T1000 (cell line): ENCODE measurements at regions not wholly inside any gene's neighbourhood (a gene's known extent, or its start where the extent isn't known, plus 50 kb on each side); places are given as distances from the start of the nearest gene placed in this dataset.
"Not testable (repeated sequence)": the region's sequence is repeated elsewhere in the genome, so short reads cannot be mapped to it uniquely, and the experiment has no call there.

Experiments used
- DNase-seq: peaks from one replicate; lab custom pipeline; 2025; ENCODE audit warnings: mixed read lengths; lab: John Stamatoyannopoulos, UW

GRCh38 chr7:69516238-69516820, 81.9 kb upstream of the AUTS2 start:
- no peak for DNase-seq

DNA sequence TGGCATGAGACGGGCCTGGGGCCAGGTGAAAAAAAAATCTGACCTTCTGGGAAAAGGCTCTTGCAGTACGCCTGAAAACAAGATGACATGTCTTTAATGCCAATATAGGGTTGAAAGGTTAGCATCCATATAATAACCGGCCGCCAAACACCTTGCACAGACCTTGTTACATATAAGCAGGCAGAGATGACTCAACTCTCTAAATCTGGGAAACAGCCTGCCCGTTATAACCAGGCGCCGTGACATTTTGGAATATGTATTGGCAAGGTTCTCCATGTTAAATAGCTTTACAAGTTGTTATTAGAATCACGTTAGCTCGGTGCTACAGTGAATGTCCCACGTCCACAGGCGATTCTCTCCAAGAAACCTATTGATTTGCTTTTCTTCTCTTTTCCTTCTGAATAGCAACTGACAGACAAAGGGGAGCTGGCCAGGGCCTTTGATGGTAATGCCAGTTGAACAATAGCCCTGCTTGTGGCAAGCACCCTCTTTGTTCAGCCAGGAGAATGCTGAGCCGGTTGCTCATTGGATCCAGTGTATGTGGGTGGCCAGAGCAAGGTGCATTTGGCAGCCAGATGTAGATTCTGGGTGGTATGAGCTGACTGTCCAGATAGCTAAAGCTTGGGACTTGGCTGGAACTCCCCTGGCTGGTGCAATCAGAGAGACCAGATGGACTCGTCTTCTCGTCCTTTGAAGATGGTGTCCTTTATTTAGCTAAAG, 80.1 kb upstream of the AUTS2 start:
- DNase-seq = no peak

DNA sequence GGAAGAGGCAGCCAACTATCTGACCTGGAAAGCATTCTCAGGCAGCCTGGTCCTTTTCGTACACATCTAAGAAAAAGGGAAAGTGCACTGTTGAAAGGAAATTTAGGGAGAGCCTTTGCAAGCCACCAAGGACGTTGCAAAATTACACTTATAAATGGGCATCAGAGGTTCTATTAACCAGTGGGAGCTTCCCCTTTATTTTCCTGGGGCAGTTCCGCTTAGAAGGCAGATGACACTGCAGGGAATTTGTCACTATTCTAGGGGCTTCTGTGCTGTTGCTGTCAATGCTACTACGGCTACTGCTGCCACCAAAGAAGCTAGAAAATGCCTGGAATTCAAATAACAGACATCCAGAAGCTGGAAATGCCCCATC, 79.6 kb upstream of the AUTS2 start:
- DNase-seq = no peak

- no peak for DNase-seq
Measured at GRCh38 chr7:69526570-69526969, 71.7 kb upstream of the AUTS2 start.

DNA sequence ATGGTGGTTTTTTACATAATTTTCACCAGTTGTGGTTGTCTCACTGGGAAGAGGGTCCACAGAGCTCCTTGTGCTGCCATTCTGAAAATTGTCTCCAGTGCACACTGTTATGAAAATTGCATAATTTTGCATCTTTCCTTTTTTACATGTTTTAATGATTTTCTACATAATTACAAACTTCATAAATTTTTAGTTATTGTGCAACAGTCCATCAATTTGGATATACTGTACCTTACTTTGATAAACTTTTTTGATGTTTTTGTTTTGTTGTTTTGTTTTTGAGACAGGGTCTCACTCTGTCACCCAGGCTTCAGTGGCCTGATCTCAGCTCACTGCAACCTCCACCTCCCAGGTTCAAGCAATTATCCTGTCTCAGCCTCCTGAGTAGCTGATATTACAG, 70.6 kb upstream of the AUTS2 start:
- DNase-seq = no peak

- DNase-seq = no peak
Measured at GRCh38 chr7:69531050-69531449, 67.2 kb upstream of the AUTS2 start.

DNA sequence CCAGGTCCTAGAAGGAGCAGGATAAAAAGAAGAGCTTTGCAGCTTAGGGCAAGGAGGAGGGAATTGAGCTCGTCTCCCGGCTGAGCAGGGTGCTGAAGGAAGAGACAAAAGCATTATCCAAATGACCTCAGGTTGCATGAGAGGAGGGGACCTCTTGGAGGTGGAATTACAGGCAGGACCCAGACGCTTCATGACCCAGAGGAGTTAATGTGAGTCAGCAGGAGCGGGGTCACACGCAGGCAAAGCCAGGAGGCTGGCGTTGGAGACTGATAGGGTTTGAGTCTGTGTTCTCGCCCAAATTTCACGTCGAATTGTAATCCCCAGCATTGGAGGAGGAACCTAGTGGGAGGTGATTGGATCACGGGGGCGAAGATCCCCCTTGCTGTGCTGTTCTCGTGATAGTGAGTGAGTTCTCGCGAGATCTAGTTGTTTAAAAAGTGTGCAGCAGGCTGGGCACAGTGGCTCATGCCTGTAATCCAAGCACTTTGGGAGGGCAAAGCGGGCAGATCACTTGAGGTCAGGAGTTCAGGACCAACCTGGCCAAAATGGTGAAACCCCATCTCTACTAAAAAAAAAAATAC, 63.7 kb upstream of the AUTS2 start:
- no peak for DNase-seq

DNA sequence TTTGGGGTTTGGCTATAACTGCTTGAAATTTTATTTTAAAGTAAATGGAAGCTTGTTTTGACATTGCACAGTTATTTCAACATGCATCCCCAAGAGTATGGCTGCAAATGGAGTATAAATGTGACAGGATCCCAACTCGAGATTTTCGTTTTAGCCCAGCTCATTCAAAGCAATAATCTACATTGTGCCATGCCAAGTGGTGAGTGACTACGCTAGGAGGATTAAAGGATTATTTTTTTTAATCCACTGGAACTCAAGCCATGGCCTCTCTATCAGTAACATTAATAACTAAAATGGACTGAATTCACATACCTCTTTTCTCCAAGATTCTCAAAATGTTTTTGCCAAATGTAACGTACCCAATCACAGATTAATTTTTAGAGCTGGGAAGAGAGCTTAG, 60.6 kb upstream of the AUTS2 start:
- no peak for DNase-seq

GRCh38 chr7:69539531-69539930, 58.7 kb upstream of the AUTS2 start:
- DNase-seq = no peak

GRCh38 chr7:69540287-69540686, 58.0 kb upstream of the AUTS2 start:
- DNase-seq = no peak

DNA sequence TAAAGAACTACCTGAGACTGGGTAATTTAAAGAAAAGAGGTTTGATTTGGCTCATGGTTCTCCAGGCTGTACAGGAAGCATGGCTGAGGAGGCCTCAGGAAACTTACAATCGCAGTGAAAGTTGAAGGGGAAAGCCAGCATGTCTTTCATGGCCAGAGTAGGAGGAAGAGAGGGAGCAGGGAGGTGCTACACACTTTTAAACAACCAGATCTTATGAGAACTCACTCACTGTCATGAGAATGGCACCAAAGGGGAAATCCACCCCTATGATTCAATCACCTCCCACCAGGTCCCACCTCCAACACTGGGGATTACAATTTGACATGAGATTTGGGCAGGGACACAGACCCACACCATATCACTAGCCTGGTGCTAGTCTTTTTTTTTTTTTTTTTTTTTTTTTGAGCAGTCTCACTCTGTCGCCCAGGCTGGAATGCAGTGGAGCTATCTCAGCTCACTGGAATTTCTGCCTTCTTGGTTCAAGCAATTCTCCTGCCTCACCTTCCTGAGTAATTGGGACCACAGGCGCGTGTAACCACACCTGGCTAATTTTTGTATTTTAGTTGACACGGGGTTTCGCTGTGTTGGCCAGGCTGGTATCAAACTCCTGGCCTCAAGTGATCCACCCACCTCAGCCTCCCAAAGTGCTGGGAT, 56.4 kb upstream of the AUTS2 start:
- DNase-seq = not testable (repeated sequence)

GRCh38 chr7:69545175-69545574, 53.1 kb upstream of the AUTS2 start:
- no peak for DNase-seq
